Spleen (tissue), 7 donors: ENCODE measurements at regions not wholly inside any gene's neighbourhood (a gene's known extent, or its start where the extent isn't known, plus 50 kb on each side); places are given as distances from the start of the nearest gene placed in this dataset.

Experiments used
- CTCF ChIP-seq, 11 experiments: fragments of 200-600 bp in 7 of 11; fragments of 450-650 bp in 4 of 11; sonication (generic) in 4 of 11; IDR thresholded peaks in 8 of 11; conservative IDR thresholded peaks in 3 of 11; 1 replicate in 7 of 11; 2 replicates in 4 of 11; pipeline versions ENCODE4 v1.4.0 to v1.8.0; 2016 to 2021; ENCODE audit warnings: antibody characterized with exemption in 11 of 11, inconsistent platforms in 4 of 11, mild to moderate bottlenecking in 1 of 11
- POLR2A ChIP-seq, 3 donors: fragments of 450-650 bp; IDR thresholded peaks; one replicate each; pipeline ENCODE4 v1.5.1; 2017; ENCODE audit warnings: antibody characterized with exemption in 3 of 3, mild to moderate bottlenecking in 1 of 3
- donor health status: DM: no; HTN: no; CAD: no; lungs with moderate emphysema.
- donor health status: DM: no; HTN: no; CAD: no.
- donor health status: DM: no; HTN: no; CAD: no.

- TF ChIP-seq CTCF (IDR thresholded peaks at IDR 0.05 in 8 of 11, conservative IDR thresholded peaks at IDR 0.05 in 3 of 11) (no peak), POLR2A (IDR thresholded peaks at IDR 0.05) (no peak)
These were observed 1059.2 kb downstream of the ZPLD1 start for GRCh38 chr3:103494011-103494410.
